Iris pigment epithelial cell (primary cell): ENCODE measurements at regions not wholly inside any gene's neighbourhood (a gene's known extent, or its start where the extent isn't known, plus 50 kb on each side); places are given as distances from the start of the nearest gene placed in this dataset.
A peak's percentile ranks its signal among the peaks of the same experiment; 100 is the strongest.

Experiments
- DNase-seq: peaks from one replicate; pipeline ENCODE4 v3.0.0-alpha.2; 2011; ENCODE audit warnings: low read depth

DNA sequence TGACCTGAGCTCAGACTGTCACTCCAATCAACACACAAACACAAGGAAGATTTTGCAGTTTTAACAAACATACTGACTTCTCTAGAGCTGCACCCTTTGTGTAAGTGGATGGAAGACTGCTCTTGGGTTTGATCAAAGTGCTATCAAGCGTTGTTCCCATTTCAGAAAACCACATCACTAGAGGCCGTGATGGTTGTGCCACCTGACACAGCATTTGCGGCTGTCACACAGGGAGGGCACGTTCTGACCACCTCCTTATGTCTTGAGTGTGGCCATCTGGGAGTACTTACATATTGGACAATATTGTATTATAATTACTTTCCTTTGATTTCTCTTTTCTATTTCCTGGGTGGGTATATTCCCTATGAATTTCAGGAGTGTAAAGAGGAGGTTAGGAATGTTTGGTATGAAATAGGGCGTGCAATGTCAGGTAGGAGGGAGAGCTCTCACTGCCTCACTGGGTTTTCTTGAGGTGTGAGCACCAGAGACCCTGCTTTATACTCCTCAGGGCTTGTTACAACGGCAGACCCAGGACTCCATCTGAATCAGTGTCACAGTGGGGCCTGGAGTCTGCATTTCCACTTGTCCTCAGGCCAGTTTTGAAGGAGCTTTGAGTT lies 74.3 kb downstream of the SYNE3 start:
- DNase-seq: no peak

DNA sequence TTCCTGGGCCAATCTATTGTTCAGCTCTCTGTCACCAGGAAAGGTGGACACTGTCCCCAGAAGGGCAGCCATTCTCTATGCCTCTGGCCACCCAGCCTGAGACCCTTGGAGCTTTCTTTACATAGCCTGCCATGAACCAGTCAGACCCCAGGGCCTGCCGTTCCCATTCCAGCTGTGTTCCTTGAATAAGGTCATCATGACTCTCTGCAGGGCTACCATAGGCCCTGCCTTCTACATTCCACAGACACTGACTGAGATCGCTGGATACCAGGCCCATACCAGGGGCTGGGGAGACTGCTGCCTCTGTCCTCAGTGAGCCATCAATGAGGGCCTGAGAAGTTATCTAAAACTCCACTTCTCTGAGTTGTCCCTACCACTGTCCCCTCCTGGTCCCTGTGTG lies 75.5 kb downstream of the SYNE3 start:
- peak; percentile 25 for DNase-seq

DNA sequence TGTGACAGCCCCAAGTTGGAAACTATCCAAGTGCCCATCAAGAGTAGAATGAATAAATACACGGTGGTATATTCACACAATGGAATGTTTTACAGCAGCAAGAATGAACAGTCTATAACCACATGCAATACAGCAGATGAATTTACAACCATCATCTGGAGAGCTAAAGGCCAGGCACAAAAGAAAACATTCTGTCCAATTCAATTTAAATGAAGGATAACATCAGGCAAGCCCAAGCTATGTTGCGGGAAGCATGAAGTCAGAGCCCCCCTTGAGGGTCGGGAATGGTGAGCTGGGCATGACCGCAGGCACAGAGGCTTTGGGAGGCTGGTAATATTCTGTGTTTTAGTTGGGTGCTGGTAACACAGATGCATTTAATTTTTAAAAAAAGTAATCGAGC lies 76.0 kb downstream of the SYNE3 start:
- DNase-seq: no peak

DNA sequence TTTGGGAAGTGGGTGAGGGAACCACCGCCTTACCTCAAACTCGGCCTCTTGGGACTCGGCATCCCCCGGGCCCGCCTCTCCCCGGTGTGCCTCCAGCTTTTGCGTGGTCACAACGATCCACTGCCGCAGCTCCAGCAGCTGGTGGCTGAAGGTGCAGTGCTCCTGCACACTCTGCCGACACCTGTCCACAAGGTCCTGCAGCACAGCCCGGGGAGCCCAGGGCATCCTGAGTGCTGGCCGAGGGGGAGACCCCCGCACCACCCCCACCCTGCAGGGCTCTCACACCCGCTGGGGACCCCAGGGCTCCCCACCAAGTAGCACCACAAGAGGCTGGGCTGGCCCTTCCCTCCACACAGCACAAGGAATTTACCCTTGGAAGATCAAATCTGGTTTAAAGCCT lies 76.6 kb downstream of the SYNE3 start:
- DNase-seq: no peak

DNA sequence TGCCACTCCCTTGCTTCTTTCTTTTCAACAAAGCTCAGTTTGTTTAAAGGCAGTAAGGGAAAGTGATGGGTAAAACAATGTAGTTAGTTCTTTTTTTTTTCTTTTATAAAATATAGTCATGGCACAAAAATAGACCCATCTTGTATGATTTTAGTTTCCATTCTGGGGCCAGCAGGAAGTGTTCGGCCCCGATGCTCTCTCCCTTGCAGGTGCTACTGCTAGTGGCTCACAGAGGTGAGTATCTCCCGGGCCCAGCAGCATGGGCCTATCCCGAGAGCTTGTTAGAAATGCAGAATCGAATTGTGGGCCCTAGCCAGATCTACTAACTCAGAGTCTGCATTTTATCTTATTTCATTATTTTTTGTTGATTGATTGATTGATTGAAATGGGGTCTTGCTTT lies 78.7 kb downstream of the SYNE3 start:
- no peak for DNase-seq

DNA sequence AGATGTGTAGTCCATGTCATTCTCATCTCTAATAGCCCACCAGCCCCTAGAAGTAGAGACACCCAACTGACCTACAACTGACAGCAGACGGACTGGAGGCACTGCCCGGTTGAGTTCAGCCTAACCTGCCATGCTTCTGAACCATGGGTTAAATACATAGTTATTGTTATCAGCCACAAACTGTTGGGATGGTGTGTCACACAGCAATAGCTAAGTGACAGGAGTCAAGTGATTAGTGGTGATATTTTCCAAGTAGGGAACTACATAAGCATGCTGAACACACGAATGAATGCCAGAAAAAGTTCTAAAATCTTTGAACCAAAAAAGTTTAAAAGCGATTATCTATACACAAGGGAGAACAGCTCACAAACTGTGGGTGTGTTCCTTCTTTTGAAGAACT lies 80.1 kb downstream of the SYNE3 start:
- DNase-seq: no peak

DNA sequence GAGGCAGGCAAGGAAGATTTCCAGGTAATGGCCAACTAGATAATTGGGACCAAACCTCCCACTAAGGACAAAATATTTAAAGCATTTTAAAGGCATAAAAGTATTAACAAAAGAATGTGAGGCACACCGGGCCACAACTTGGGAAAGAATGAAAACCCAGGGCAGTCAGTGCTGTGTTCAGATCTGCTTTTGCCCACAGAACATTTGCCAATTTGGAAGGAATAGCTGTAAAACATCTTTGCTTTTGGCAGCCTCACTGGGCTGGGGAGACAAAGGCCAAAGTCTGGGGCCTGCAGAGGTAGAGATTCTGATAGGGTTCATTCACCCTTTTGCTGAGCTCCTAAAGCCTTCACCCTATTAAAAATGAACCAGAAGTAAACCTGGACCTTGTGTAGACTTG lies 82.3 kb downstream of the SYNE3 start:
- DNase-seq: no peak

DNA sequence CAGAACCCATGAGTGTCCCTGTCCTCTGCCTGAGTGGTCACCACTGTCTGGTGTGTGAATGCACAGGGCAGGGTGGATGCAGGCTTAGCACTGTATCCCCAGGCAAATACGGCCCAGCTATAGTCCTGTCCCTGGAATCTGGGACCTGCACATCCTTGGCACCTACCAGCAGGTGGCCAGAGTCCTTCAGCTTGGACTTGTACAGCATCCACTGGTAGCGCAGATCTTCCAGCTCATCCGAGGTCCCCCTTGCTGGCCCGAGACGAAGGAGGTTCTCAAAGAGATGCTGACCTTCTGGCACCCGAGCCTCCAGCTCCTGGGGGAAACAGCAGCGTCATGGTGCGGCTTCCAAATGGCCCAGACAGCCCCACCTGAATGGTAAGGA lies 83.4 kb downstream of the SYNE3 start:
- DNase-seq: no peak

DNA sequence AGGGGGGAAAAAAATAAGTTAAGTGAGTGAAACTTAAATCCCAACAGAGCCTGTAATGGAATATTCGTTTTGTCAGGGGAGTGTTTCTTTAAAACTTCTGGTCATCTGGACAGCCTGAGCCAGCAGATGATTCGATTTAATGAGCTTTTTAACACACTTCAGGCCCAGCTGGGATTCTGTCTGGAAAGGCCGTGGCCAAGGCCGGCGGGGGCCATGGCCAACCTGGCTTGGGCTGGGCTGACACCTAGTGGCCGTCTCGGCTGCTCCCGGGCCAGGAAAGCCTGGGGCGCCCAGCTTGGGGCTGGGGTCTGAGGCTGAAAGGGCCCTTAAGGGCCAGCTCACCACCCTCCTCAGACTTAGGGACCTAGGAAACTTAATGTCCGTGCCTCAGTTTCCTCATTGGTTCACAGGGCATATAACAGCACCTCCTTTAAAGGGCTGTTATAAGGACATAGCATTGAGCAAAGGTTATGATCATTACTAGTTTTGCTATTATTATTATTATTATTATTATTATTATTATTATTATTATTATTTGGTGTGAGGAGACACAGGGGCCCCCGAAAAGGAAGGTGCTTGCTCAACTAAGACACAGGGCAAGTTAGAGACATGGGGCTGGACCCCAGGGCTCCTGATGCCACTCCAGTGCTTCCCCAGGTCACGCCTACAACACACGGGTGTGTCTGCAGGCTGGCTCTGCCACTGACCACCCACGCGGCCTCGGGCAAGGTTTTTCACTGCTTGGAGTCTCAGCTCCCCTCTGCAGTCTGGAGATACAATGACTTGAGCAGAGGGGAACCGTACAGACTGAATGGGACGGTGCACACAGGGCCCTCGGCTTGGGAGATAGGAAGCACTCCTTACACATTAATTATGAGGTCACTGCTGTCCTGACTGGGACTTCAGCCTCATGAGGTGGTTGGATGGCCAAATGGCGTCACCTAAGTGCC lies 84.0 kb downstream of the SYNE3 start:
- peak; percentile 37 for DNase-seq

DNA sequence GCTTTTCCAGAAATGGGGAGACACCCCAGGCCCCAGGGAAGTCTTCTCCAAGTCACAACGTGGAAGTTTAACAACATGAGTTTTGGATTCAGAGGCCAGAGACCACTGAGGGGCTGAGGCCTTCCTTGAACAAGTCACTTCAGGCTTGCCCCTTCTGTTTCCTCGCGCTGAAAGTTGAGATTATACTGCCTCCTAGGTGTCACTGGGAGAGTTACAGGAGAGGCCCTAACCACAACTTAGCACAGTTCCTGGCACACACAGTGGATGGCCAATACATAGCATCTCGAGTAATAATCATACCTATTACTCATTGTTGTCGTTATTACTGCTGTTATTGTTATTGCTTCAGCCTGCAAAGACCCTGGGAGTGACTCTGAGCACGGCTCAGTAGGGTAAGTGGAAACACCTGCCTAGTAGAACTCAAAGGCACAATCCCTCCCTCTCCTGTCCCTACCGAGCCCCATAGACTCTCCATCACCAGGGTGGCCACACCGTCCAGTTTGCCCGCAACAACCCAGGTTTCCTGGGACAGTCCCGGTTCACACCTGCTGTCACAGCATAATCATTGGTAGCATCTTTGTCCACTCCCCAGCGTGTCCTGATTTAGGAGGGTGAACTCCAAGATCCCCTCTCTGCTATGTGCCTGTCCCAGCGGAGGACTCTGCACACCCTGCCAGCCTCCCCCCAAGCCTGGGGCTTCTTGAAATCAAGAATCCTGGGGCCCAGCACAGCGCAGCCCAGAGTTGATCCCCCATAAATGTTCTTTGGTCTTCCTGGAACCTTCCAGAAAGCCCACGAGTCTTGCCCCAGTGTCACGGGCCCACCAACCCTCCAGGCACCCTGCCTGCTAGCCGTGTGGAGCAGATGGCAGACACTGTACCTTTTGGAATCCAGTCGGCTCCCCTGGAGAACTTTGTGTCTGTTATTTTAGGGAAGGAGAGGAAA lies 85.0 kb downstream of the SYNE3 start:
- peak; percentile 56 for DNase-seq

DNA sequence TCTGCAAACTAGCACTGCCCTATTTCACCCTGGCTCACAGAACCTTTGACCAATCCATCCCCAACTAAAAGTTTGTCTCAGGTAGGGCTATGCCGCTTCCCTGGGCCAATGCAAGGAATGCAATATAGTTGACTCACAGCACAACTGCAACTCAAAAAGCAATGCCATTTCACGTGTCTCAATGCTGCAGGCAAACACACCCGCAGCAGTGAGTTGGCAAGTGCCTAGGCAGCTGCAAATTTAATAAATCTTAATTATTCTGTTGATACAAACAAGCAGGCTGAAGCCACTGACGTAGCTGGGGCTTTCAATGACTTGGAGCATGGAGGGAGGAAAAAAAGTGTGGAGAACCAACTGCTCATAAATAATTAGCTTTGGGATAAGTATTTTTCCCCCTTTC lies 87.9 kb downstream of the SYNE3 start:
- no peak for DNase-seq

DNA sequence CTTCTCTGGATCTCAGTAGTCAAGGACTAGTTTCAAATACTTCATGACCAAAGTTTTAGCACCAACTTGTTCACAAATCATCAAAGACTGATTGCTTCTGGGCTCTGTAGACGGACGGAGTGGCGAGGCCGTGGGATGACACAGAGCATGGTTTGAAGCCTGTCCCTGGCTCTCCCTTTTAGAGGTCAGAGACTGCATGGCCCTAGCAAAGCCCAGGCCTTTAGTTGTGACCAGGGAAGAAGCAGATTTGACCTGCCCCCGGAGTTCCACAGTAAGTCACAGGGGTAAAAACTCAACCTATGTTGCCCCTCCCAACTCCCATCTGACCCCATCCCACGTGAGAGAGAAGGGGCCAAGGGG lies 90.4 kb downstream of the SYNE3 start:
- DNase-seq: no peak

DNA sequence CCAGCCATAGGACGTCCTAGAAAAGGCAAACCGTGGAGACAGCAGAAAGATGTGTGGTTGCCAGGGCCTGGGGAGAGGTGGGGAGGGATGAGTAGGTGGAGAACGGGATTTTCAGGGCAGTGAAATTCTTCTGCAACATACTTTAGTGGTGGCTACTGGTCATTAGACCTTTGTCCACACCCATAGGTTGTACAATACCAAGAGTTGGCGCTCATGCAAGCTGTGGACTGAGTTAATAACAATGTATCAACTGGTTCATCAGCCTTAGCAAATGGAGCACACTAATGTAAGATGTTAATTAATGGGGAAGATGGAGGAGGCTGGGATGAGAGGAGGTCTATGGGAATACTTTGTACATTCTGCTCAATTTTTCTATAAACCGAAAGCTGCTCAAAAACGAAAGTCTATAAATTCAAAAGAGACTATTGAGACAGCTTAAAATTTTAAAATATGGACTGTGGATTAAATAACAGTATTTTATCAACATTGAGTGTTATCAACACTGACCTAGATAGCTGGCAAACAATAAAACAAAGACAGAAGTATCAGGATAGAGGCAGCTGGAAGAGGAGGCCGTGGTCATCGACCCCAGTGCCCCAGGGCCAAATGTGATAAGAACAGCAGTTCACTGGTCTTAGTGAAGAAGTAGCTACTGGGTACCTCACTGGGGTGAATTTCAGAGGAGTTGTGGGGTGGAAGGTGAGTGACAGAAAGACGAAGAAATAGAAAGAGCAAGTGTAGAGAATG lies 90.9 kb downstream of the SYNE3 start:
- DNase-seq: no peak

DNA sequence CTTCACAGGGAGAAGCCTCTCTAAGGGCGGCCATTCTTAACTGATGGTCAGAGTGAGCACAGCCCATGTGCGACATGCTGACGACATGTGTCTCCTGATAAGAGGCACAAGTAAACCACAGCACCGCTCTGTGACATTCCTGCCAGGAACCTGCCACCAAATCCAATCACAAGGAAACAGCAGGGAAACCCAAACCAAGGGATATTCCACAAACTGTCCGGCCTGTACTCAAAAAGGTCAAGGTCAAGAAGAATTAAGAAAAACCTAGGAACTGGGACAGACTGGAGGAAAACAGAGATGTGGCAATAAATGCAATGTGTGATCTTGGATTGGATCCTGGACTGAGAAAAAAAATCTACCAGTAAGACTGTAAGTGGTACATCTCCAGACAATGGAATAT lies 91.9 kb downstream of the SYNE3 start:
- DNase-seq: peak; percentile 27

DNA sequence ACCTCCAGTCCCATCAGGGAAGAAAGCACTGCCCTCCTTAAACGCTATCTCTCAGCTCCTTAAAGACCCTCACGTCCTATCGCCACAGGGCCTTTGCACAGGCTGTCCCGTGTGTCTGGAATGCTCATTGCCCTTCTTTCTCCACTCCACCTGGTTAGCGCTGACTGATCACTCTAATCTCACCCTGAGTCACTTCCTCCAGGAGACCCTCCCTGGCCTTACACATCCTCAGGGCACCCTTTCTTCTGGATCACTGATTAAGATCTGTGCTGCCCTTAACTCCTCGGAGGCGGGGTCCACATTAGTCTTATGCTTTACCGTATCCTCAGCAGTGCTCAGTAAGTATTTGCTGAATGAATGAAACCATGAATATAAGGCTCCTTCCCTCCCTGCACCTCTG lies 94.7 kb downstream of the SYNE3 start:
- no peak for DNase-seq

DNA sequence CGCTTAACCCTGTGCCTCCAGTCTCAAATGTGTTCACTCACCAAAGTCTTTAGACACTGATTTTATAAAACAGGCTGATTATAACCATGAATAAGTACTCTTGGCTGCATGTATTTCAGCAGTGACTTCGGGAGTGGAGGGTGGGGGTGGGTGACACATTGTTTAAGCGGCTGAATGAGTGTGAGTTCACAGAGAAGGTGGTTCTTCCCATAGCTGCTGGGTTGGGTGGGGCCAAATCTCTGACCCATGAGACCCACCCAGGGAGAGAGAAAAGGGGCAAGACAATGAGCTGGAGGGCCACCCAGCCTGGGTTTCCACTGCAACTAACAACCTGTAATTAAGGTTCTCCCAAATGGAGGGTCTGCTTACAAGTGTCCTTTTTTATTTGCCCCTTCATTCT lies 96.4 kb downstream of the SYNE3 start:
- no peak for DNase-seq

DNA sequence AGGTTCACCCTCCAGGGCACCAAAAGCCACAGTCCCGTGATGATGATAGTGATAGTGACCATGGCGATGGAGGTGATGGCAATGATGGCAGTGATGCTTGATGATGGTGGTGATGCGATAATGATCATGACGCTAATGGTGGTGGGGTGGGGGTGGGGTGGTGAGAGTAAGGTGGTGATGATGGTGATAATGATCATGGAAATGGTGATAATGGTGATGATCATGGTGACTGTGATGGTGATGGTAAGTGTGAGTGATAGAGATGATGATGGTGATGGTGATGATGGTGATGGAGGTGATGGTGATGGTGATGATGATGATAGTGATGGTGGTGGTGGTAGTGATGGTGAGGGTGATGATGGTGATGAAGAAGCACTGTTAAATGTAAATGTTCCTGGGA lies 96.9 kb downstream of the SYNE3 start:
- DNase-seq: no peak

DNA sequence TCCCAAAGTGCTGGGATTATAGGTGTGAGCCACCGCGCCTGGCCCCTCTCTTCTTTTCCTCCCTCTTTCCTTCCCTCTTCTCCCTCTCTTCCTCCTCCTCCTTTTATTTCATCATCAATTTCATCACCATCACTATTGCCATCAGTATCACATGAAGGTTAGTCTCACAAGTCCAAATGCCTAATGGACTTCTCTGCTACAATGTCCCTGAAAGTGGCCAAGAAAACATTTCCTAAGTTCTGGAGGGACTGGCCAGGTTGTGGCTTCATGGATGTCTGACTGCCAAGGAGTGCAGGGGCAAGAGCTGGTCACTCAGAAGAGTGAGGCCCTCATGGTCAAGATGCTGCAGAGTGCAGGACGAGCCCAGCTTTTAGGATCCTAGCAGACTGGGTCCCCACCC lies 97.6 kb downstream of the SYNE3 start:
- no peak for DNase-seq

DNA sequence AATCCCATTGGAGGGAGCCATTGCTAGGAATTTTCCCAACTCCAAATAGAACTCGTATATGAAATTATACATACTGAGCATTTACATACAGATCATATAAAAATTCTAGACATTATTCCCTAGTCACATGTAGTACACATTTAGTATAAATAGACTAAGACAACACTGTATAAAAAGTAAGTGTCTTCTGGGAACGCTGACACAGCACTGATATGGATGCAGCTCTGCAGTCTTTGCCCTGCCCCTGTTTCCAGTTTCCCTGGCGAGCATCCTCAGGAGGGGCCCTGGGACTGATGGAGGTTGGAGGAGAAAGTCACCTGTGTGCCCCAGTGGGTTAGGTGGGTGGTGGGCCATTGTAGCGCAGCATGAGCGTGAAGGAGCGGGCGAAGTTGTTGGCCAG lies 97.8 kb upstream of the CLMN start:
- no peak for DNase-seq

DNA sequence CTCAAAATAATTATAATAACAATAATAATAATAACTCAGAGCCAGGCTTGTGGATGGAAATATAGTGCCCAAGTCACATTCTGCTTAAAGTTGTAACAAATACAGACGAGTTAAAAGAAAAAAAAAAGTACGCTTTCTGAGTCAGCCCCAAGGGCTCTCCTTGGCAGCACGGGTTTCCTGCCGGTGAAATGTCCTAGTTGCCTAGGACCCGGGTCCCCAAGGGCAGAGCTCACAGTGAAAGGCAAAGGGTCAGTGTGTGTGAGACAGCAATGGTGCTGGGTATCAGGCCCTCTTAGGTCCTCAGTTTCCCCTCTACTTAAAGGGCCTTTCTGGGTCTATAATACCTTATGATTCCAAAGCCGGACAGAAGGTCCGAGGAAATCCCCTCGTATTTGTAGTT lies 96.3 kb upstream of the CLMN start:
- no peak for DNase-seq

DNA sequence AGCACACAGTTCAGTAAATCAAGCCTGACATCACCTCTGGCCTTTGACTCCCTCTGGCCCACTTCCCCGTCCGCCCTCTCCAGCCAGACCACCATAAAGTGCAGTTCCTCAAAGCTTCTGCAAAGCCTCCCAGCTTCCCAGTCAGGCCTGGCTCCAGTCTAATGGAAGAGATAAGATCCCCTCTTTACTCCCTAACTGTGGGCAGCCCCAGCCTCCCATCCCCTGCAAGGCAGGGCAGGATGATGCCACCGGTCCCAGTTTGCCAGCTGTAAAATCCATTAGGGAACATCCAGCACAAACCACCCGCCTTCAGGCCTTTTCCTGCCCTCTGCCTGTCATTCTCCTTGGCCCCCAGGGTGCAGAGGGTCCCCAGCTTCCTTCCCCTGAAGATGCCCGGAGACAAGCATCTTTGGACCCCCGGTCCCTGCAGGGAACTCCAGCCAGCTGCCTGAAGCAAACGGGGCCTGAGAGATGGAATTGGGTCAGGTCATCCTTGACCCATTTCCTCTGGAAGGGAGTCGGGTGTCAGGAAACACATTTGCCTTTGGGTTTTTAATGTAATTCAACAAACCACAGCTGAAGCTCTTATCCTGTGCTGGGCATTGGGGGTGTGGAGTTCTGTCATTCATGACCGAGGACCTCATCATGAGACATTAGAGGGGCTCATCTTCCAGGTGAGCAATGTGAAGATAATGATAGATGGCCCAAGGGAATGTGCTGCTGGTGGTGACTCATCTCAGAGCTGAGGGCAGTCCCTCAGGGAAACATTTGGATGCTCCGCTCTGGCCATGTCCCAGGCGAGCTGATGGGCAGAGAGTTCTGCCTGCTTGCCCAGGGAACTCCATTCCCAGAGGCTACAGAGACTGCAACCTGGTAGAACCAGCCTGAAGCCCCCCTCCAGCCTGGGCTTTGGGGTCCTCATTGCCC lies 93.8 kb upstream of the CLMN start:
- no peak for DNase-seq
